ENCODE measurements at regions not wholly inside any gene's neighbourhood (a gene's known extent, or its start where the extent isn't known, plus 50 kb on each side); places are given as distances from the start of the nearest gene placed in this dataset.

- TF ChIP-seq SUZ12 (IDR thresholded peaks at IDR 0.05; ENCODE audit: extremely low read depth, insufficient read depth, insufficient read length) (no peak), ZNF274 (IDR thresholded peaks at IDR 0.05; ENCODE audit: low read depth, low read length) (no peak)
These were observed 408.3 kb downstream of the ETS1 start for GRCh38 chr11:128179039-128179438.
